HCT116 (cell line): ENCODE measurements at regions not wholly inside any gene's neighbourhood (a gene's known extent, or its start where the extent isn't known, plus 50 kb on each side); places are given as distances from the start of the nearest gene placed in this dataset.

Experiments used
- ATAC-seq: fragments of 200-7000 bp; cut with Tn5 transposase; 2 replicates; pipeline ENCODE4 v1.9.1; 2020; ENCODE audit warnings: mild to moderate bottlenecking, moderate library complexity
- BruUV-seq: library from RNA; stranded (reverse); fragments of 400-500 nt; replicated peaks from 2 replicates; lab custom pipeline; 2021; lab: Mats Ljungman, UMichigan
- CTCF ChIA-PET: fragments of 300-600 bp; sonication (Branson Sonifier 250); formaldehyde crosslinking; loops from one replicate; lab custom pipeline; 2021; ENCODE audit warnings: antibody characterized with exemption; lab: Charles Lee
- POLR2A ChIA-PET: fragments of 300-600, 350-600 bp; sonication (Branson Sonifier 250); formaldehyde crosslinking; loops from one replicate; lab custom pipeline; 2021; ENCODE audit warnings: antibody characterized with exemption; lab: Charles Lee
- RAD21 ChIA-PET, 2 experiments: fragments of 300-600 bp; sonication (Branson Sonifier 250); formaldehyde crosslinking; loops; one replicate each; lab custom pipeline; 2023; ENCODE audit warnings: low total read pairs in 2 of 2; ENCODE audit not compliant: uncharacterized antibody in 2 of 2, unreplicated experiment in 2 of 2, low non-redundant PET in 1 of 2; lab: Charles Lee
- DNase-seq: peaks from one replicate; pipeline ENCODE4 v3.0.0-alpha.2; 2010; ENCODE audit warnings: low read depth, low spot score
- H2AFZ ChIP-seq: fragments of 200-600 bp; shearing (Covaris generic), sonication (generic); 2 replicates; pipeline ENCODE4 v1.6.1; 2017; ENCODE audit warnings: low read depth, mixed run types, mixed read lengths, antibody characterized with exemption, low read length; ENCODE audit not compliant: poor library complexity, severe bottlenecking
- H3K27ac ChIP-seq: 2 replicates; pipeline ENCODE4 v1.5.1; 2012; ENCODE audit warnings: low read depth, low read length
- H3K27me3 ChIP-seq: fragments of 200-600 bp; sonication (generic); 2 replicates; pipeline ENCODE4 v1.6.1; 2016; ENCODE audit warnings: mixed run types, low read length, mixed read lengths; ENCODE audit not compliant: insufficient read depth
- H3K36me3 ChIP-seq, 2 experiments: fragments of 200-500 bp in 1 of 2; fragments of 200-600 bp in 1 of 2; sonication (Bioruptor generic) in 1 of 2; sonication (generic) in 1 of 2; 2 replicates each; pipeline versions ENCODE4 v1.5.1 to v1.6.1; 2014 to 2016; ENCODE audit warnings: low read length in 2 of 2, inconsistent platforms in 1 of 2, mixed read lengths in 1 of 2, mixed run types in 1 of 2; ENCODE audit not compliant: insufficient read depth in 2 of 2, control insufficient read depth in 1 of 2
- H3K4me1 ChIP-seq, 2 experiments: fragments of 200-600 bp in 1 of 2; sonication (generic) in 1 of 2; 2 replicates each; pipeline versions ENCODE4 v1.5.1 to v1.6.1; 2012 to 2017; ENCODE audit warnings: low read length in 2 of 2, inconsistent platforms in 1 of 2, mild to moderate bottlenecking in 1 of 2, mixed read lengths in 1 of 2, mixed run types in 1 of 2, moderate library complexity in 1 of 2; ENCODE audit not compliant: insufficient read depth in 2 of 2, control insufficient read depth in 1 of 2
- H3K4me2 ChIP-seq: fragments of 200-600 bp; sonication (generic); 2 replicates; pipeline ENCODE4 v1.6.1; 2017; ENCODE audit warnings: mixed run types, low read length, mixed read lengths
- H3K4me3 ChIP-seq, 2 experiments: fragments of 200-600 bp in 1 of 2; sonication (generic) in 1 of 2; replicated peaks in 1 of 2; 2 replicates each; pipeline ENCODE4 v1.5.1; 2011 to 2016; ENCODE audit warnings: low read length in 2 of 2, control low read depth in 1 of 2, low read depth in 1 of 2, mild to moderate bottlenecking in 1 of 2, mixed read lengths in 1 of 2, mixed run types in 1 of 2
- H3K79me2 ChIP-seq: fragments of 200-600 bp; sonication (generic); 2 replicates; pipeline ENCODE4 v1.6.1; 2017; ENCODE audit warnings: mild to moderate bottlenecking, mixed run types, low read length, moderate library complexity, mixed read lengths; ENCODE audit not compliant: insufficient read depth
- H3K9ac ChIP-seq: fragments of 200-600 bp; sonication (generic); 2 replicates; pipeline ENCODE4 v1.6.1; 2016; ENCODE audit warnings: low read length, mixed read lengths
- H3K9me2 ChIP-seq: fragments of 200-600 bp; sonication (generic), shearing (Covaris generic); 2 replicates; pipeline ENCODE4 v1.6.1; 2017; ENCODE audit warnings: mixed run types, mild to moderate bottlenecking, moderate library complexity; ENCODE audit not compliant: insufficient read depth
- H3K9me3 ChIP-seq, 2 experiments: fragments of 200-500 bp in 1 of 2; fragments of 200-600 bp in 1 of 2; sonication (Bioruptor generic) in 1 of 2; sonication (generic) in 1 of 2; 2 replicates each; pipeline ENCODE4 v1.6.1; 2014 to 2017; ENCODE audit warnings: low read length in 2 of 2, mixed read lengths in 2 of 2, inconsistent platforms in 1 of 2, low read depth in 1 of 2, mild to moderate bottlenecking in 1 of 2, mixed run types in 1 of 2, moderate library complexity in 1 of 2; ENCODE audit not compliant: control insufficient read depth in 1 of 2, insufficient read depth in 1 of 2
- H4K20me1 ChIP-seq: fragments of 200-600 bp; sonication (generic), shearing (Covaris generic); 2 replicates; pipeline ENCODE4 v1.6.1; 2017; ENCODE audit warnings: mixed run types, mild to moderate bottlenecking, moderate library complexity; ENCODE audit not compliant: insufficient read depth
- ATF3 ChIP-seq: IDR thresholded peaks from 2 replicates; pipeline ENCODE4 v1.6.1; 2012
- CEBPB ChIP-seq: IDR thresholded peaks from 2 replicates; pipeline ENCODE4 v1.6.1; 2012; ENCODE audit warnings: low read depth
- ELF1 ChIP-seq: IDR thresholded peaks from 2 replicates; pipeline ENCODE4 v1.6.1; 2012; ENCODE audit warnings: low read depth, borderline replicate concordance
- EZH2phosphoT487 ChIP-seq: fragments of 200-600 bp; IDR thresholded peaks from 2 replicates; pipeline ENCODE4 v1.6.1; 2018; ENCODE audit warnings: antibody characterized with exemption, borderline replicate concordance
- POLR2A ChIP-seq: IDR thresholded peaks from 2 replicates; pipeline ENCODE4 v1.7.0; 2011; ENCODE audit warnings: borderline replicate concordance; ENCODE audit not compliant: insufficient read depth, insufficient read length; ENCODE audit errors: extremely low read depth
- RAD21 ChIP-seq: IDR thresholded peaks from 2 replicates; pipeline ENCODE4 v1.6.1; 2012; ENCODE audit warnings: low read depth, mild to moderate bottlenecking
- REST ChIP-seq: IDR thresholded peaks from 2 replicates; pipeline ENCODE4 v1.6.1; 2012; ENCODE audit warnings: low read depth
- SP1 ChIP-seq: IDR thresholded peaks from 2 replicates; pipeline ENCODE4 v1.6.1; 2012; ENCODE audit warnings: low read depth
- intact Hi-C: fragments of 100-400 bp; cut with micrococcal nuclease; formaldehyde crosslinking; loops from 2 replicates; pipeline ENCODE4 v1.10.0; 2022

DNA sequence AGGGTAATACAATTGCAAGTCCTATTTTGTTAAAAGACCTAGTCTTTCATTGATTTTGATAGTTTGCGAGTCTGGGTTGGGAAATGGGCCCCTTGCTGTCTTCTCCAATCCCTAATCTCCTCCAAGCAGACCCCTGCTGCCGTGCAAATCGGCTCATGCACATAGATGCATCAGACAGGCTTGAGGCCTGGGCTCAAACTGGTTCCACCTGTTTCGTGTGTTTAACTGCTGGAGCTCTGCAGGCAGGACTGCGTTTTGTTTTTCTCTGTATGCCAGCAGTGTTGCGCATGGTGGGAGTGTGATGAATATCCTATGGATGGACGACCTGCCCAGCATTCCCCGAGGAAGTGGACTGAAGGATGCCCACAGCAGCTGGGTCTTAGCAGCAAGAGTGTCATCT lies 133.9 kb downstream of the PDGFRA start:
- TF ChIP-seq EZH2phosphoT487 (no peak), ATF3 (no peak), POLR2A (no peak)
- no peak overlapping the region for H3K27ac ChIP-seq
- ChIA-PET CTCF (no interaction called here), RAD21 (no interaction called here), POLR2A (no interaction called here)
- no peak overlapping the region for H3K9ac ChIP-seq
- H3K36me3 ChIP-seq: no peaks in the 10 kb centered on the region
- H3K4me3 ChIP-seq: no peak overlapping the region
- H3K4me1 ChIP-seq: no peaks in the 10 kb centered on the region
- no peak for DNase-seq
- no TSS peak for BruUV-seq
- H3K4me2 ChIP-seq: no peak overlapping the region
- intact Hi-C loops: no loop called here
- no peak overlapping the region for H2AFZ ChIP-seq
- ATAC-seq: no peak
- no peaks in the 10 kb centered on the region for H3K9me3 ChIP-seq
- no peaks in the 10 kb centered on the region for H4K20me1 ChIP-seq
- no peaks in the 10 kb centered on the region for H3K9me2 ChIP-seq
- no peaks in the 10 kb centered on the region for H3K79me2 ChIP-seq
- H3K27me3 ChIP-seq: peaks cover 12% of the 10 kb centered on the region

DNA sequence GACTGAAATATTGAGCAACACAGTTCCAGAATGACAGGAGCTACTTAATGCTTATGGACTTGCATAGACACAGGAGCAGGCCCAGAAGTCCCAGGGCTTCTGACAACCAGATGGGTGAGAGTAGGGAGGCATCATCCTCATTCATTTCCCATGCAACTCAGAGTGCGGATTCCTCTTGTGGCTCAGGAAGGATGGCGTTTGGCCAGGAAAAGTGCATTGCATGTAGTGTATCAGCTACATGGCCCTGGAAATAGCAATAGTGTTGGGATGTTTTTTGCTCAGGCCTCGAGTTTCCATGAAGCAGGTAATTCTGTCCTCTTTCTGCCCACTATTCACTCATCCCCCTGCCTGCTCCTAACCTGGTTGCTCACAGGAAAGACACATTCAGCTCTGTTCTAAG lies 136.6 kb downstream of the PDGFRA start:
- H3K79me2 ChIP-seq: no peaks in the 10 kb centered on the region
- no peaks in the 10 kb centered on the region for H3K36me3 ChIP-seq
- no peak for DNase-seq
- H3K27me3 ChIP-seq: no peaks in the 10 kb centered on the region
- no peaks in the 10 kb centered on the region for H3K4me1 ChIP-seq
- RAD21 ChIA-PET: no interaction called here
- BruUV-seq: no TSS peak
- TF ChIP-seq ELF1 (no peak), CEBPB (no peak), REST (no peak), RAD21 (no peak), SP1 (no peak)
- CTCF ChIA-PET: no interaction called here
- H4K20me1 ChIP-seq: no peaks in the 10 kb centered on the region
- intact Hi-C loops: no loop called here
- H3K9me2 ChIP-seq: no peaks in the 10 kb centered on the region
- no peak overlapping the region for H3K4me2 ChIP-seq
- no peak overlapping the region for H3K4me3 ChIP-seq
- H3K27ac ChIP-seq: no peak overlapping the region
- H3K9ac ChIP-seq: no peak overlapping the region
- H3K9me3 ChIP-seq: no peaks in the 10 kb centered on the region
- no peak overlapping the region for H2AFZ ChIP-seq
- POLR2A ChIA-PET: no interaction called here
- ATAC-seq: no peak
